ENCODE measurements at regions not wholly inside any gene's neighbourhood (a gene's known extent, or its start where the extent isn't known, plus 50 kb on each side); places are given as distances from the start of the nearest gene placed in this dataset.
"Not testable (repeated sequence)": the region's sequence is repeated elsewhere in the genome, so short reads cannot be mapped to it uniquely, and the experiment has no call there.

DNA sequence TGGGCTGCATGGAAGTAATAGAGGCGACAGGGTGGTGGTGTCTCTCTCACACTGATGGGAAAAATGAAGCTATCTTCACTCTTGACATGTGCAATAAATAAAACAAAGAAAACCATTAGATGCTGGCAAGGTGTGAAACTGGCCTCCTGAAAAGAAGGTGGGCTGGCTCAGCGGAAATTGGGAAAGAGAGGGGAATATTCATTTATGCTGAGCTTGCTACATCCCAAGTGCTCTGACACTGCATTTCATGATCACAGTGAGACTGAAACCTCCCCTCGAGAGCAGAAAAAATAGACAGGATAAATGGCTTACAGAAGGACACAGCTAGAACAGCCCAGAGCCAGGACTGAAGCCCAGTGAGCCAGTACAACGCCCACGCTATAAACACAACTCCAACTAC is 112.1 kb upstream of the SMLR1 start:
- DNase-seq (ENCODE audit: low read depth, low spot score), result no peak

- no peak for DNase-seq (ENCODE audit: low read depth, low spot score)
Observed at GRCh38 chr6:130716466-130716865, 110.7 kb upstream of the SMLR1 start.

DNA sequence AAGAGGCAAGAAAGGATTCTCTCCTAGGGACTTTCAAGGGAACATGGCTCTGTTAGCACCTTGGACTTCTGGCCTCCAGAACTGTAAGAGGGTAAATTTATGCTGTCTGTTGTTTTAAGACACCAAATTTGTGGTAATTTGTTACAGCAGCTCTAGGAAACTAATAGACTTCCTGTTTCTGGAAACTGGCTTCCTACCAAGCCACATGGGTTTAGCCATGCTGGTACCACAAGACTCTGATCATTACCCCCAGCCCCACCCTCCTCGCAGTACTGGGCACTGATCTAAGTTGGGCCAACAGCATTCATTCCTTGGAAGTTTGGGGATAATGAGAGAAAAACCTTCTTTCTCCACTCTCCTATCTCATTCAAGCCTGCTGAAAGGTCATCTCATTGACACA is 109.5 kb upstream of the SMLR1 start:
- DNase-seq (ENCODE audit: low read depth, low spot score), result no peak

DNA sequence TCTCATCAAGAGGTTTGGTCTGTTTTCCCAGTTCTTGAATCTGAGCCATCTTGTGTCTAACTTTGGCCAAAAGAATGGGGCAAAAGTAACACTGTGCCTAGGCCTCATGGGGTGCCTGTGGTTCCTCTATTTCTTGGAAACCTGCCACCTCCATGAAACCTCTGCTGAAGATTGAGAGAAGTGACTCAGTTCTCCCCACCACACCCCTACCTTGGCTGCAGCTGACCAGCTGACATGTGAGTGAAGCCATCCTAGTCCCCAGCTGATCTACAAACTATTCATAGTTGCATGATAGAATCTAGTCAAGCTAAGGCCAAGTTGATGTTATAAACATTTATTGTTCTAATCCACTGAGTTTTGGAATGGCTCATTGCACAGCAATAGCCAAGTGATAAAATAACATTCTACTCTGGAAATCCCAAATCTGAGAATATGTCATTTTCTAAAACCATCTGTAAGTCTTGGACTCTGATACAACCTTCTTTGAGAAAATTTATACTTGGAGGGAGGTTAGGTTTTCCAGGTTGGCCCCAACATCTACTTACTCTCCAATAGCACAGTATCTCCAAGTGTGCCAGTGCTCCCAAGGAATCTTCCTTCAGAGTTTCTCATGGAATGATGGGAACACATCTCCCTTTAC is 107.0 kb upstream of the SMLR1 start:
- DNase-seq (ENCODE audit: low read depth, low spot score), result no peak

- DNase-seq (ENCODE audit: low read depth, low spot score), result no peak
Observed at GRCh38 chr6:130724089-130724488, 103.1 kb upstream of the SMLR1 start.

GRCh38 chr6:130725551-130725950 is 101.7 kb upstream of the SMLR1 start:
- no peak for DNase-seq (ENCODE audit: low read depth, low spot score)

GRCh38 chr6:130728064-130728463 is 99.1 kb upstream of the SMLR1 start:
- not testable (repeated sequence) for DNase-seq (ENCODE audit: low read depth, low spot score)

DNA sequence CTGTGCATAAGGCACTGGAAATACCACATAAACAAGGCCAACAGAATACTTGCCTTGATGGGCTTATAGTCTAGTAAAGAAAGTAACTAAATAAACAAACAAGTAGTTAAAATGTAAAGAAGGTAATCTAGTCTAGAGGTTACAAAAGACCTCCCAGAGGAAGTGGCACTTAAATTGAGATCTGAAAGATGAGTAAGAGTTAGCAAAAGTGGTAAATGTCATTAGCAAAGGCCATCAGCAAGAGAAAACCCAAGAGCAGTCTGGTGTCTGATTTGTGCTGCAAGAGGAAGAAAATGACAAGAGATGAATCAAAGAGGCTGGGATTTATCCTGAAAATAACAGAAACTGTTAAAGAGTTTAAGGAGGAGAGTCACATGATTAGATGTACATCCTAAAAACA is 96.6 kb upstream of the SMLR1 start:
- no peak for DNase-seq (ENCODE audit: low read depth, low spot score)

- DNase-seq (ENCODE audit: low read depth, low spot score), result no peak
Observed at GRCh38 chr6:130734161-130734560, 93.0 kb upstream of the SMLR1 start.

DNA sequence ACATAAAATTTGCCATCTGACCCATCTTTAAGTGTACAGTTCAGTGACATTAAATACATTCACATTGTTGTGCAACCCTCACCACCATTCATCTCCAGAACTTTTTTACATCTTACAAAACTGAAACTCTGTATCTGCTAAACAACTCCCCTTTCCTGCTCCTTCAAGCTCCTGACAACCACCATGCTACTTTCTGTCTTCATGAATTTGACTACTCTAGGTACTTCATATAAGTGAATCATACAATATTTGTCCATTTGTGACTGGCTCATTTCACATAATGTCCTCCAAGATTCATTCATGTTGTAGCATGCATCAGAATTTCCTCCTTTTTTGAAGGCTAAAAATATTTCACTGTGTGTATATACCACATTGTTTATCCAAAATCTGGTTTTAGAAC is 86.9 kb upstream of the SMLR1 start:
- no peak for DNase-seq (ENCODE audit: low read depth, low spot score)

GRCh38 chr6:130742131-130742681 is 85.0 kb upstream of the SMLR1 start:
- DNase-seq (ENCODE audit: low read depth, low spot score), result no peak

DNA sequence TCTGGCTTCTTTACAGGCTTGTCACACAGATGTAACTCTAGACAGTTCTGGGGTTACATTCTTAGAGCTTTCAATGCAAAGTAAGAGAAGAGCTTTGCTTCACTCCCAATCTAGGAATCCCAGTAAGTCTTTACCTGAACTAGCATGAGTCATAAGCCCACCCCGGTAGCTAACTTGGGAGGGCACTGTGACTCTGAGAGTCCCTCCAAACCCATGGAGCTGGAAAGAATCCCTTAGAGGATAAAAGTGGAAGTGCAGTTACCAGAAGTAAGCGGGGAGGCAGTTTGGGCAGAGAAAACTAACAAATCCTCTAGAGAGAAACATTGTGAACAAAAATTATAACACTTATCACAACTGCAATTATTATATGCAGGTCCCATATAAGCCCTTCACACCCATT is 84.0 kb upstream of the SMLR1 start:
- no peak for DNase-seq (ENCODE audit: low read depth, low spot score)

GRCh38 chr6:130744576-130745366 is 82.4 kb upstream of the SMLR1 start:
- DNase-seq (ENCODE audit: low read depth, low spot score), result no peak

GRCh38 chr6:130748041-130748440 is 79.2 kb upstream of the SMLR1 start:
- DNase-seq (ENCODE audit: low read depth, low spot score), result no peak

DNA sequence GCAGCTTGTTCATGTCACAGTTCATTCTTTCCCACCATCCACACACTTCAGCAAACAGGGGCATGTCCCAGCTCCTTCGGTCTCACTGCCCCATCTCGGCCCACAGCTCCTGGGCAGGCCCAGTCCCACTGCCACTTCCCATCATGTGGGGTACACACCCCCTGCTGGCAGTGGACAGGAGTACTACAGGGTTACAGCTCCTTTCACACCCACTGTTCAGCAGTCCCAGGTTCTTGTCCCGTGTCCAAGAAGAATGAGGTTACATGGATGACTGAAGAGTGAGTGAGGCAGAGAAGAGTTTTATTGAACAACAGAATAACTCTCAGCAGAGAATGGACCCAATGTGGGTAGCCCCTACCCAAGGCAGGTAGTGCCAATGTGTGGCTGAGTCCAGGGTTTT is 77.8 kb upstream of the SMLR1 start:
- DNase-seq (ENCODE audit: low read depth, low spot score), result no peak

DNA sequence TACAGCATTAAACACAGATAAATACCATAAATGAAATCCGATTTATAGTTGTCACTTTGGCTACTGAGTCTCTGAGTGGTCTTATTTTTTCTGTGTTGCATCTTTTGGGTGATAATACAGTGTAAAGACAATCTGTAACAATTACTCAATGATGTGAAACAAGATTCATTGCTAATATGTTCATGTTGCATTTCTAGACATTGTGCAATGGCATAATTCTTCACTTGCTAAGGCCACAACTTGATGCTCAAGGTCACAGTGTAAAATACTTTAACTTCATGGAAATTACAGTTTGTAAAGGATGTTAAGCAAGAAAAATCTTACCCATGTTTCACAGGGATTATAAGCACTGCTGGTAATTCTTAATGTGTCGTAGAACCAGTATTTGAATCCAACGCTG is 74.9 kb upstream of the SMLR1 start:
- no peak for DNase-seq (ENCODE audit: low read depth, low spot score)

- no peak for DNase-seq (ENCODE audit: low read depth, low spot score)
Observed at GRCh38 chr6:130754786-130755367, 72.3 kb upstream of the SMLR1 start.

DNA sequence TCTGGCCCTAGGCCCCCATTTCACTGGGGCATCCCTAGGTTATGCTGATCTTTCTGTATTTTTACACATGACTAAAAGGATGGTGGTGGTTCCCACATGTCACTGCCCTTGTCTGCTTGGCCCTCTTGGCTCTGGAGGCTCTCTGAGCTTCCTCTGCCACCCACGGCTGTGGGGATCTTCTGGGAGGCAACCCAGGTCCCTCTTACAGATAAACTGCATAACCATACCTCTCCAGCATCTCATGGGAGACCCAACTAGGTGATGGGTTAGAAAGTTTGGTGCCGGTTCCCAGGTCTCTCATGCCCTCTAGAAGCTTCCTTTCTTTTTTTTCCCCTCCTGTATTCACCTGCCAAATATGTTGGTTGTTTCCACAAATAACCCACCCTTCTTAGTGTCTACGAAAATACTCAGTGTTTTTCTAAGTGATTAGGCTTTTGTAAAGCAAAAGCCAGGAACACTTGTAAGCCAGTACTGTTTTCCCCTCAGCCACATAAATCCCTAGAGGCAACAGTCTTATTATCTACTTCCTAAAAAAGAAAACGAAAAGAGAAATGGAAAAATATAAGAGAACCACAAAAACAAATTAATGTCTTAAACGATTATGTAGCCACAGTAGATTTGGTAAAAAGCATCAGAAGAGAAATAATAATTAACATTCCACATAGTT is 71.7 kb upstream of the SMLR1 start:
- no peak for DNase-seq (ENCODE audit: low read depth, low spot score)

- DNase-seq (ENCODE audit: low read depth, low spot score), result no peak
Observed at GRCh38 chr6:130756824-130757223, 70.4 kb upstream of the SMLR1 start.

DNA sequence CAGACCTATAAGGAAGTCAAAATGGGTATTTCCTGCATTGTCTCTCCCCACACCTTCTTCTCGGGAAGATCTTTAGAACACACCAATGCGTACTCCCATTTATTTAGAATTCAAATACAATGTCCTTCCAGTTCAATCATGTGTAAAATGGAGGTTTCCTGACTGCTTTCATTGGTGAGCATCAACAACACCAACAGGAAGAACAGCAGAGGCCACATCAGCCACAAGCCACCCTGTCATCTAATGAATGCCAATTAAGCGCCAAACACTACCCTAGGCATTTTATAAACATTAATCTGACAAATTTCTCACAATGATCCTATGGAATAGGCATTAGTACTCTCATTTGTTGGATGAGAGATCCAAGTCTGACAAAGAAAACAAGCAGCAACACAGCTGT is 68.4 kb upstream of the SMLR1 start:
- DNase-seq (ENCODE audit: low read depth, low spot score), result no peak

GRCh38 chr6:130760006-130760405 is 67.2 kb upstream of the SMLR1 start:
- DNase-seq (ENCODE audit: low read depth, low spot score), result peak; percentile 13

DNA sequence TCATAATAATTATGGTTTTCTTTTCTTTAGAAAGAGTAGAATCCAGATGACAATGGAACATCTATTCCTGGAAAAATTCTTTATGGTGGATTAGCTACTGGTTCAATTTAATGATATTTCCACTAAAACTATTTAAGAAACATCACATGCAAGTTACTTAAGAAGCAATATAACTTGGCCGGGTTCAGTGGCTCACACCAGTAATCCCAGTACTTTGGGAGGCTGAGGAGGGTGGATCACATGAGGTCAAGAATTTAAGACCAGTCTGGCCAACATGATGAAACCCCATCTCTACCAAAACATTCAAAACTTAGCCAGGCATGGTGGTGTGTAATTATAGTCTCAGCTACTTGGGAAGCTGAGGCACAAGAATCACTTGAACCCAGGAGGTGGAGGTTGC is 65.9 kb upstream of the SMLR1 start:
- no peak for DNase-seq (ENCODE audit: low read depth, low spot score)

All from smooth muscle cell of the brain vasculature (primary cell).